Astrocyte (in vitro differentiated cells and primary cell): ENCODE measurements at regions not wholly inside any gene's neighbourhood (a gene's known extent, or its start where the extent isn't known, plus 50 kb on each side); places are given as distances from the start of the nearest gene placed in this dataset.

ENCODE experiments used
- EZH2 ChIP-seq: IDR thresholded peaks from 2 replicates; pipeline ENCODE4 v1.6.1; 2012; ENCODE audit warnings: mild to moderate bottlenecking, low read length, inconsistent platforms; ENCODE audit not compliant: insufficient read depth
- TF ChIP-seq, protein P1 (sequence below): IDR thresholded peaks from 2 replicates; pipeline ENCODE4 v1.5.1; 2011; ENCODE audit warnings: low read depth, mild to moderate bottlenecking, inconsistent platforms, low read length, moderate library complexity; ENCODE audit not compliant: insufficient read depth

DNA sequence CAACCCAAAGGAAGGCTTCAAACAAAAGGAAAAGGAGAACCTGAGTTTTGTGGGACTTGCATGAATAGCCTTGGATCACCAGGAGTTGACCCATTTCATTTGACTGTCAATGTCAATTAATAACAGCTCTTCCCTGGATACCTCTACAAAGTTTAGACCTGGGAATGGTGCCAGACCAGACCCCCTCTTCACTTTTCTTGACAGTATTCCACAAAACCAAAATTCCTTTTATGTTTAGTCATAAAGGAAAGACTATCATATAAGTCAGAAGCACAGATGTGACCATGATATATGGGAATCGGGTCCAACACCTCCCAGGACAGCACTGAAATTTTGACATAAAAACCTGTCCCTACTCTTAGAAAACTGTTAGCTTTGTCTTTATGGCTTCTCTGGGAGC, 191.8 kb downstream of the LYPLAL1 start:
- TF ChIP-seq EZH2 = no peak
- TF ChIP-seq, protein P1, sequence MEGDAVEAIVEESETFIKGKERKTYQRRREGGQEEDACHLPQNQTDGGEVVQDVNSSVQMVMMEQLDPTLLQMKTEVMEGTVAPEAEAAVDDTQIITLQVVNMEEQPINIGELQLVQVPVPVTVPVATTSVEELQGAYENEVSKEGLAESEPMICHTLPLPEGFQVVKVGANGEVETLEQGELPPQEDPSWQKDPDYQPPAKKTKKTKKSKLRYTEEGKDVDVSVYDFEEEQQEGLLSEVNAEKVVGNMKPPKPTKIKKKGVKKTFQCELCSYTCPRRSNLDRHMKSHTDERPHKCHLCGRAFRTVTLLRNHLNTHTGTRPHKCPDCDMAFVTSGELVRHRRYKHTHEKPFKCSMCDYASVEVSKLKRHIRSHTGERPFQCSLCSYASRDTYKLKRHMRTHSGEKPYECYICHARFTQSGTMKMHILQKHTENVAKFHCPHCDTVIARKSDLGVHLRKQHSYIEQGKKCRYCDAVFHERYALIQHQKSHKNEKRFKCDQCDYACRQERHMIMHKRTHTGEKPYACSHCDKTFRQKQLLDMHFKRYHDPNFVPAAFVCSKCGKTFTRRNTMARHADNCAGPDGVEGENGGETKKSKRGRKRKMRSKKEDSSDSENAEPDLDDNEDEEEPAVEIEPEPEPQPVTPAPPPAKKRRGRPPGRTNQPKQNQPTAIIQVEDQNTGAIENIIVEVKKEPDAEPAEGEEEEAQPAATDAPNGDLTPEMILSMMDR = no peak
